ENCODE measurements at regions not wholly inside any gene's neighbourhood (a gene's known extent, or its start where the extent isn't known, plus 50 kb on each side); places are given as distances from the start of the nearest gene placed in this dataset.

GRCh38 chr2:224248944-224249371 lies 152.9 kb downstream of the FAM124B start:
- TF ChIP-seq CTCF (IDR thresholded peaks at IDR 0.05; ENCODE audit: insufficient read depth, low read depth, low read length) = no peak
- TF ChIP-seq EZH2 (IDR thresholded peaks at IDR 0.05; ENCODE audit: insufficient read depth, low read length) = no peak

All from astrocyte (in vitro differentiated cells and primary cell).